ENCODE measurements at regions not wholly inside any gene's neighbourhood (a gene's known extent, or its start where the extent isn't known, plus 50 kb on each side); places are given as distances from the start of the nearest gene placed in this dataset.

GRCh38 chr15:35159170-35159569 lies 74.1 kb upstream of the NANOGP8 start:
- no peak for DNase-seq (ENCODE audit: low spot score)

GRCh38 chr15:35151782-35152181 lies 66.7 kb upstream of the NANOGP8 start:
- DNase-seq (ENCODE audit: low spot score): no peak

- no peak for DNase-seq (ENCODE audit: low spot score)
These were observed 66.3 kb upstream of the NANOGP8 start for GRCh38 chr15:35151381-35151780.

DNA sequence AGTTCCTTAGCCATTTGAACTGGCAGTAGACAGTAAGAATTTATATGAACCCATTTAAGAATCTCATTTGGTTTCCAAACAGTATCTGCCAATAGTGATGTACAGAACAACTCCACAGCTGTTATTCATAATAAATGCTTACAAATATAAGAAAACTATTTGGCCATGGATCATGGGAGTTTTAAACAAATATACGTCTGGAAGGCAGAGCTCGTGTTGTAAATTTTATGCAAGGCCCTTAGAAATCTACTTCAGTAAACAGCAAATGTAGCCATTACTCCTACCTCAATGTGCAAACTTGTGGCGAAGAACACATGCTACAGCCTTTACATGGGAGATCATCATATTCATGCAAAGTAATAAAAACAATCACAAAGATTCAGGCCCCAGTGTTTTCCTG lies 65.3 kb upstream of the NANOGP8 start:
- DNase-seq (ENCODE audit: low spot score): no peak

GRCh38 chr15:35145336-35145735 lies 60.2 kb upstream of the NANOGP8 start:
- DNase-seq (ENCODE audit: low spot score): no peak

DNA sequence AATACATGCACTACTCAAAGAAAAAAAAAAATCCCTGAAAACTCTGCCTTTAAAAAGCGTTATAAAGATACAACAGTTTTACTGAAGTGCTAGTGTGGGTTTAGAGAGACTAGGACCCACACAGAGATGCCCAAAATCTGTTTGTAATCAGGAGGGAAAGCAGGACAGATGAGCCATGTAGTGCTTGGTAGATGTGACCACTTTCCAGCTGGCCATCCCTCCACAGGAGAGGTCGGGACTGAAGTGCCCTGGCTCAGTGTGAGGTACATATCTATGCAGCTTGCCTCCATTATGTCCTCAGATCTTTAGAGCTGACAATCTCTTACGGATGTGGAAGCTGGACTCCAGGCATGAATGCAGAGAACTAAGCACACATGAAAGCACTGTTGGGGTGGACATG lies 57.5 kb upstream of the NANOGP8 start:
- no peak for DNase-seq (ENCODE audit: low spot score)

DNA sequence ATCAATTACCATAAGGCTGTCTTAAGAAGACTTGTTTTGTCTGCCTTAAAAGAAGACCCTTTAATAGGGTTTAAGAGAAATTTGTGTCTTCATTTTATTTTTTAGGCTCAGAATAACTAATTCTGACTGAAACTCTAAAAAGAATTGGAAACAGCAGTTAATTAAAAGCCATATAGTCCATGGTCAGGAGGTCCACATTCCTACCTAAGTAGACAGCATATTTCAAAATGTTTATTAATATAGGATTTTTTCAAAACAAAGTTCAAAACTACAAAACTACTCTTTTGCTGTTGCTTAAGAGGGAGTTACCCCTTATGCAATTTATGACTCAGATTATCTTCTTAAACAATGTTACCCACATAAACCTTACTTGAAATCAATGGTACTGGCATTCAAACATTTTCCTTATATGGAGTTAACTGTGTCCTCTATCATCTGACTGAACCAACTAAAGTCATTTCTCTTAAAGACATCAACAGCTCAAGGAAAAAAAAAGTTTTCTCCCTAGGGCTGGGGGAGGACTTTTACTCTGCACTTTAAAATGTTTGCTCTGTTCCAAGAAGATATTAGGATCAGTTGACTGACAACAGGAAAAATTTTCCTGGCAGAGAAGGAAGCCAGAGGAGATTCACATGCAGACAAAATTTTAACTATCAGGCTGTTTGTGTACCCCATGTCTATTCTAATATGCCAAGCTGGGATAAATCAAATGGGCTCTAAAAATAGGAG lies 56.8 kb upstream of the NANOGP8 start:
- no peak for DNase-seq (ENCODE audit: low spot score)

GRCh38 chr15:35139822-35140221 lies 54.7 kb upstream of the NANOGP8 start:
- no peak for DNase-seq (ENCODE audit: low spot score)

DNA sequence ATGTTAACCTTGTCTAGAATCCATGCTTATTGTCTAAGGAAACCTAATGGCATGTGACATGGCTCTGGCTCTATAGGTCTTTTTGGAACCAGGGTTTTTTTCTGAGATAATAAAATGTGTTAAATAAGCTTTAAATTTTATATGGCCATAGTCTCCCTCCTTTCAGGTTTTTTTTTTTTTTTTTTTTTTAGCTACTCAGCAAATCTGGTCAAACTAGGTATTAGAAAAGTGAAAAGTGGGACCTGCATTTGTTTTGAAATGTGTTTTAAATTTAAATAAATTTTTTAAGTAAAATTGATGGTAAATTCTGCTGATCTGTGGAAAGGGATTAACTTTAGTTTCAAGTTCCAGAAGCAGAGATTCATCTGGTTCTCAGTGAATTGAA lies 52.1 kb upstream of the NANOGP8 start:
- no peak for DNase-seq (ENCODE audit: low spot score)

GRCh38 chr15:35136321-35137189 lies 51.5 kb upstream of the NANOGP8 start:
- DNase-seq (ENCODE audit: low spot score): no peak

Data from kidney capillary endothelial cell (primary cell).